GM18505 (cell line): ENCODE measurements at regions not wholly inside any gene's neighbourhood (a gene's known extent, or its start where the extent isn't known, plus 50 kb on each side); places are given as distances from the start of the nearest gene placed in this dataset.

Experiments used
- ATAC-seq: cut with Tn5 transposase; IDR thresholded peaks from one replicate; pipeline ENCODE4 v1.9.1; 2021; ENCODE audit not compliant: unreplicated experiment
- POLR2A ChIP-seq: IDR thresholded peaks from 4 replicates; pipeline ENCODE4 v1.6.1; 2011; ENCODE audit warnings: borderline replicate concordance; ENCODE audit not compliant: insufficient read depth, insufficient read length; ENCODE audit errors: extremely low read depth

DNA sequence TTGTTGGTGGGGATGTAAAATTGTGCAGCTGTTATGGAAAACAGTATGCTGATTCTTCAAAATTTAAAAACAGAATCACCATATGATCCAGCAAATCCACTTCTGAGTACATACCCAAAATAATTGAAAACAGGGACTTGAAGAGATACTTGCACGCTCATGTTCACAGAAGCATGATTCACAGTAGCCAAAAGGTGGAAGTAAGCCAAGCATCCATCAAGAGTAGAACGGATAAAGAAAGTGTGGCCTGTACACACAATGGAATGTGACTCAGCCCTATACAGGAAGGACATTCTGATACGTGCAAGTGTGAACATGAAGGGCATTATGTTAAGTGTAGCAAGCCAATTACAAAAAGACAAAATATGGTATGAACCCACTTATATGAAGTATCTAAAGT lies 696.7 kb upstream of the CELF2 start:
- no peak for TF ChIP-seq POLR2A

GRCh38 chr10:10326116-10326515 lies 691.6 kb upstream of the CELF2 start:
- no peak for TF ChIP-seq POLR2A
- no peak for ATAC-seq

More for the DNA sequence above, 696.7 kb upstream of the CELF2 start:
- ATAC-seq: no peak

GRCh38 chr10:10327934-10328333 lies 689.7 kb upstream of the CELF2 start:
- TF ChIP-seq POLR2A: no peak
- no peak for ATAC-seq

DNA sequence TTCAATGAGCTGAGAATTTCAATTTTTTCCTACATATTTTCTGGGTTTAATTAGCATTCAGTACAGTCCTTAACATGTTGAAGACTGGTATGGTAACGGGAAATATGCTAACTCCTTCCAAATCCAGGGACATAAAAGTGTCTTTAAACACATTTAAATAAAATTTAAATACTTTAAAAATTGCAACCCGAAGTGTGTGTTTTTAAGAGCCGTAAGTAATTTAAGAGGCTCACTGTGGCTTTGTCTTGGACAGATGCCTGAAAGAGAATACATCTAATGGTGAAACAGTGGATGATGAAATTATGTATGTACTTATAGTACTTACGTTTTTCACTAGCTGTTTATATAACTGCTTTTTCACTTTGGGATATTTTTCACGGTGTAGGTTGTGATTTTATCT lies 687.3 kb upstream of the CELF2 start:
- ATAC-seq: no peak

DNA sequence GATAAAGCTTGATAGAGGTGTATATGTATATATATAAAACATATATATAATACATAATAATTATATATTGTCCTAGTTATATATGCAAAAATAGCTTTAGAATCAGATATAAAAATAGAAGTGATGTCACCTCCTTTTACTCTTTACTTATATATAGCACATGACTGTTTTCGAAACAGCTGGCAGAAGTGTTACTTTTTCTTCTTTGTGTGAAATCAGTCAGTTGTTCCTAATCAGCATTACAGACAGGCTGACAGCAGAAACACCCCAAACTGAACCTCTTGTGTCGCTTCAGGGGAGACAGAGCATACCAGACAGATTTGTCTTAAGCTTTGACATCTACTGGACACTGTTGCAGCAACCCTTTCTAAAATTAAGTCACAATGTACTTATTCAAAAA lies 684.9 kb upstream of the CELF2 start:
- TF ChIP-seq POLR2A: no peak
- peak; percentile 68 for ATAC-seq

More for the DNA sequence above, 687.3 kb upstream of the CELF2 start:
- TF ChIP-seq POLR2A: no peak

GRCh38 chr10:10333622-10334021 lies 684.0 kb upstream of the CELF2 start:
- no peak for ATAC-seq
- TF ChIP-seq POLR2A: no peak

DNA sequence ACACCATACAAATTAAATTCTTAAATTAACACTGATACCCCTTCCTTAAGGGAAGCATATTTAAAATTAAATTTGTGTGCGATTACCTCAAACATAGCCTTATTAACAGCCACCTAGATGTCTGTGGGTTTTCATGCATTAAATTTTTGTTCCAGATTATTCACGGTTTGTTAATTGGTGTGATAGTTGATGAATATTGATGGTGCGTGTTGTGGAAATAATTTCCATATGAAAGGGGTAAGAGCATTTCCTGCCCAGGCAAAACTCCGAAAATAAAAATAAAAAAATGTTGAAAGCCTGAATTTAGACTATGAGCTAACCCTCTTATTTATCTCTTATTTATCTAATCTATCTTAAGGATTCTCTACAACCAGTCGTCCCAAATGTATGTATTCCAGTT lies 679.3 kb upstream of the CELF2 start:
- no peak for ATAC-seq
- TF ChIP-seq POLR2A: no peak

- ATAC-seq: no peak
- TF ChIP-seq POLR2A: no peak
Measured at GRCh38 chr10:10346390-10347150, 671.1 kb upstream of the CELF2 start.

DNA sequence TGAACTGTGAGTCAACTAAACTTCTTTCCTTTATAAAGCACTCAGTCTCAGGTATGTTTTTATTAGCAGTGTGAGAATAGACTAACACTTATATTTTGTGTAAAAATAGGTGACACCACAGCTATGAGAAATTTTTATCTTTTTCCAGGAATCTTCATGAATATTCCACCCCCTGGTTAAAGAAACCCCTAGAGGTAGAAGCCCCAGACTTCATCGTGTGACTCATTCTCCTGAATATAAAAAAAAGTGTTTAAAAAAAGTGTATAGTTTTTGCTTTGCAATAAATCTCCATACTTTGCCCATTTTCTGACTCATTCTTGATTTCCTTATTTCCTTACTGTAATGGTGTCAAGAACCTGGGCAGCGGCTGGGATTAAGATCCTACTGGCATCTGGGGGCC lies 667.6 kb upstream of the CELF2 start:
- TF ChIP-seq POLR2A: no peak
- no peak for ATAC-seq

GRCh38 chr10:10351451-10351850 lies 666.2 kb upstream of the CELF2 start:
- no peak for ATAC-seq
- no peak for TF ChIP-seq POLR2A

GRCh38 chr10:10353326-10353868 lies 664.3 kb upstream of the CELF2 start:
- TF ChIP-seq POLR2A: no peak
- no peak for ATAC-seq

GRCh38 chr10:10359263-10359662 lies 658.4 kb upstream of the CELF2 start:
- no peak for TF ChIP-seq POLR2A
- no peak for ATAC-seq

DNA sequence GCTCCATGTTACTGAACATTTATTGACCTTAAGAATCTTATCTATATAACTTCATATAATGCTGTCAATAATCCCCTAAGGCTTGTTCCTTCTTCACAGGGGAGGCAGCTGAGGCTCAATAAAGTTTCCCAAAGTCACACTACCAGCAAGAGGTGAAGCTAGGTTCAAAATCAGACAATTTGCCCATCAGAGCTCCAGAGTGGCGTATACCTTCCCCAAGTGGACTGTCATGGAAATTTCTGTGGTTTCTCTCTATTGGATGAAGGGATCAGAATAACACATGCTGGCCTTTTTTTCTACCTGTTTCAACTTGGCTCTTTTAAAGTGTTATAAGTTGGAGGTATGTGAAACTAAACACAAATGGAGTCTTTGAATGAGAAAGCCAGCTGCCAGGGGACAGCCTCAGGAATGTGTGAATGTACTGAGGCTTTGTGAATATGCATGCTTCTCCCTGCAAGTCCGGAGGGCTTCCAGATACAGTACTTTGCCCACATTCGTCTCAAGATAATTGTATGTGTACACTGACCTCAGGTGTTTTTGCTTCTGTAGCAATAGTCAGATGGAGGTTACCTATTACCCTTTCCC lies 656.3 kb upstream of the CELF2 start:
- TF ChIP-seq POLR2A: no peak
- no peak for ATAC-seq

DNA sequence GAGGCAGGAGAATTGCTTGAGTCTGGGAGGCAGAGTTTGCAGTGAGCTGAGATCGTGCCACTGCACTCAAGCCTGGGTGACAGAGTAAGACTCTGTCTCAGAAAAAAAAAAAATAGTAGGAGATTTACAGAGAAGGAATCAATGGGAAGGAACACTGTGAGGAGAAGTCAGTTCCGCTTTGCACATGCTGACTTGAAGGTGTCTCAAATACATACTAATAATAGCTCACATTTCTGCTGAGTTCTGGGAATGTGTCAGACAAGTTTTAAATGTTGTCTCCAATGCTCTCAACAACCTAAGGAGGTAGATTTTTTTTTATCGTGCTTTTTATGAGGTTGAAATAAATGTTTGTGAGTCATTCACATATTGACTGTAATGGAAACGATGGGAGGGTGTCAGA lies 654.9 kb upstream of the CELF2 start:
- TF ChIP-seq POLR2A: no peak
- no peak for ATAC-seq
